Spleen (tissue), 7 donors: ENCODE measurements at regions not wholly inside any gene's neighbourhood (a gene's known extent, or its start where the extent isn't known, plus 50 kb on each side); places are given as distances from the start of the nearest gene placed in this dataset.

Experiments used
- CTCF ChIP-seq, 11 experiments: fragments of 200-600 bp in 7 of 11; fragments of 450-650 bp in 4 of 11; sonication (generic) in 4 of 11; IDR thresholded peaks in 8 of 11; conservative IDR thresholded peaks in 3 of 11; 1 replicate in 7 of 11; 2 replicates in 4 of 11; pipeline versions ENCODE4 v1.4.0 to v1.8.0; 2016 to 2021; ENCODE audit warnings: antibody characterized with exemption in 11 of 11, inconsistent platforms in 4 of 11, mild to moderate bottlenecking in 1 of 11
- POLR2A ChIP-seq, 3 donors: fragments of 450-650 bp; IDR thresholded peaks; one replicate each; pipeline ENCODE4 v1.5.1; 2017; ENCODE audit warnings: antibody characterized with exemption in 3 of 3, mild to moderate bottlenecking in 1 of 3
- POLR2AphosphoS5 ChIP-seq, 3 donors: sonication (generic); formaldehyde crosslinking; IDR thresholded peaks; one replicate each; pipeline ENCODE4 v1.5.1; 2017; ENCODE audit warnings: antibody characterized with exemption in 3 of 3
- donor health status: DM: no; HTN: no; CAD: no; lungs with moderate emphysema.
- donor health status: DM: no; HTN: no; CAD: no.
- donor health status: DM: no; HTN: no; CAD: no.

GRCh38 chr11:87459351-87459750, 421.6 kb downstream of the TMEM135 start:
- TF ChIP-seq CTCF (IDR thresholded peaks at IDR 0.05 in 8 of 11, conservative IDR thresholded peaks at IDR 0.05 in 3 of 11): no peak
- no peak for TF ChIP-seq POLR2A (IDR thresholded peaks at IDR 0.05)
- no peak for TF ChIP-seq POLR2AphosphoS5 (IDR thresholded peaks at IDR 0.05)
